ENCODE measurements at regions not wholly inside any gene's neighbourhood (a gene's known extent, or its start where the extent isn't known, plus 50 kb on each side); places are given as distances from the start of the nearest gene placed in this dataset.

DNA sequence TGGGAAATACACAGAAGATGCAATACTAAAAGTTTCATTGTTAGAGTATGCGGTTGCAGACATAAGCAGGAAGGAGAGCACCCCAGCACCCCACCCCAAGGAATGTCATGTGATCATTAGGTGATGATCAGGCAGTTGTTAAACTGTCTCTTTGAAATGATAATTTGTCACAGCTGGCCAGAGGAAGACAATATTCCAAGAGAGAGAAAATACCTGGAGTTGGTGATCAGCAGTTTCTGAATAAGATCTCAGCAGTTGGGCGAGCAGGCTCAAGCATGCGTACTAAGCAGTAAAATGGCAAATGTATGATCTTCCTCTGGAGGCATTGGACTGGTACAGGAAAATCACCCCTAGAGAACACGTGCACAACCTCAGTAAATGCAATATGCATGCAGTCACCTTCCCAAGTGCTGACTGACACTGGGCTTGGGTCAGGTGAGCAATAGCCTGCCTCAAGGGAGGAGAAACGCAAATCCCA is 250.1 kb upstream of the MBL2 start:
- CTCF ChIA-PET: no interaction called here
- H3K4me2 ChIP-seq: no peak overlapping the region

DNA sequence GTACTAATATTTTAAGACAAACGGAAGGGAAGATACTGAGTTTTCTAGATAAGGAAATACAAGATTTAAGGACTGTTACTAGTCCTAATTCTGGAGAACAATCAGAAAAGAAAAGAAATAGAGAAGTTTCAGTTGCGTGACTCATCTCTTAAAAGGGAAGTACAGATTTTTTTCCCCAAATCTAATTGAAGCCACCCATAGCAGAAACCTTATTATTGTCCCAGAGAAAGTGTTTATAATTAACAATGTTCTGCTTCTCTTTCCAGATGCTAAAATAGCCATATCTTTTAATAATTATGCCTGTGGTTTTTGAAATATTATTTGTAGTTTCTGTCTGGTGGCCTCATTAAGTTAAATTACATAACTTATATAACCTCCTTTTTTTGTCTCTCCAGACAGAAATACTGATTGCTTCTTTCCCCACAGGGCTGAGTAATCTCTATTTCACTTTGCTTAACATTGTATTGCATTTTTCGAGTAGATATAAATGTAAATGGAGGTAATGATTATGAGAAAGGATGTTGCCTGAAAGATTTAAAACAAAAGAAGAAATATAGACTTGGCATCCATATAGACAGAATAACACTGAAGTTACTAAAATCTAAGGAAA is 240.7 kb upstream of the MBL2 start:
- DNase-seq (ENCODE audit: low read depth in 1 of 2, low spot score in 1 of 2) (no peak), ATAC-seq (no peak), FAIRE-seq (no peak)
- Histone ChIP-seq H3K4me3 (no peak overlapping the region), H3K27ac (no peak overlapping the region), H3K9me3 (no peaks in the 10 kb centered on the region), H3K4me1 (no peaks in the 10 kb centered on the region), H3K4me2 (no peak overlapping the region)
- 22% methylated on average over 3 of the region's 3 CpGs for WGBS (ENCODE audit: missing lambda C conversion rate)
- CTCF ChIA-PET: interaction anchor here (1.9 kb wide), 1 partner anchor 11 kb away, joined by 4 read pairs; no protein-coding TSS in a partner anchor
- TF ChIP-seq, protein P1, sequence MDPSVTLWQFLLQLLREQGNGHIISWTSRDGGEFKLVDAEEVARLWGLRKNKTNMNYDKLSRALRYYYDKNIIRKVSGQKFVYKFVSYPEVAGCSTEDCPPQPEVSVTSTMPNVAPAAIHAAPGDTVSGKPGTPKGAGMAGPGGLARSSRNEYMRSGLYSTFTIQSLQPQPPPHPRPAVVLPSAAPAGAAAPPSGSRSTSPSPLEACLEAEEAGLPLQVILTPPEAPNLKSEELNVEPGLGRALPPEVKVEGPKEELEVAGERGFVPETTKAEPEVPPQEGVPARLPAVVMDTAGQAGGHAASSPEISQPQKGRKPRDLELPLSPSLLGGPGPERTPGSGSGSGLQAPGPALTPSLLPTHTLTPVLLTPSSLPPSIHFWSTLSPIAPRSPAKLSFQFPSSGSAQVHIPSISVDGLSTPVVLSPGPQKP (IDR thresholded peaks at IDR 0.05; ENCODE audit: low read depth, low read length): no peak
- TF ChIP-seq CBX8 (IDR thresholded peaks at IDR 0.05) (no peak), PHF8 (IDR thresholded peaks at IDR 0.05; ENCODE audit: borderline replicate concordance, low read depth) (no peak), GATA3 (IDR thresholded peaks at IDR 0.05; ENCODE audit: borderline replicate concordance) (no peak), CBX2 (IDR thresholded peaks at IDR 0.05; ENCODE audit: borderline replicate concordance, low read depth) (no peak), ZFP36 (IDR thresholded peaks at IDR 0.05; ENCODE audit: borderline replicate concordance, partially characterized antibody) (no peak), POLR2AphosphoS2 (conservative IDR thresholded peaks at IDR 0.05; ENCODE audit: low read length) (no peak)
- TF ChIP-seq, protein P2, sequence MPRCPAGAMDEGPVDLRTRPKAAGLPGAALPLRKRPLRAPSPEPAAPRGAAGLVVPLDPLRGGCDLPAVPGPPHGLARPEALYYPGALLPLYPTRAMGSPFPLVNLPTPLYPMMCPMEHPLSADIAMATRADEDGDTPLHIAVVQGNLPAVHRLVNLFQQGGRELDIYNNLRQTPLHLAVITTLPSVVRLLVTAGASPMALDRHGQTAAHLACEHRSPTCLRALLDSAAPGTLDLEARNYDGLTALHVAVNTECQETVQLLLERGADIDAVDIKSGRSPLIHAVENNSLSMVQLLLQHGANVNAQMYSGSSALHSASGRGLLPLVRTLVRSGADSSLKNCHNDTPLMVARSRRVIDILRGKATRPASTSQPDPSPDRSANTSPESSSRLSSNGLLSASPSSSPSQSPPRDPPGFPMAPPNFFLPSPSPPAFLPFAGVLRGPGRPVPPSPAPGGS (IDR thresholded peaks at IDR 0.05): no peak
- TF ChIP-seq, protein P3, sequence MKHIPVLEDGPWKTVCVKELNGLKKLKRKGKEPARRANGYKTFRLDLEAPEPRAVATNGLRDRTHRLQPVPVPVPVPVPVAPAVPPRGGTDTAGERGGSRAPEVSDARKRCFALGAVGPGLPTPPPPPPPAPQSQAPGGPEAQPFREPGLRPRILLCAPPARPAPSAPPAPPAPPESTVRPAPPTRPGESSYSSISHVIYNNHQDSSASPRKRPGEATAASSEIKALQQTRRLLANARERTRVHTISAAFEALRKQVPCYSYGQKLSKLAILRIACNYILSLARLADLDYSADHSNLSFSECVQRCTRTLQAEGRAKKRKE (CRISPR knock-in tag; IDR thresholded peaks at IDR 0.05; ENCODE audit: low read depth): no peak
- TF ChIP-seq, protein P4, sequence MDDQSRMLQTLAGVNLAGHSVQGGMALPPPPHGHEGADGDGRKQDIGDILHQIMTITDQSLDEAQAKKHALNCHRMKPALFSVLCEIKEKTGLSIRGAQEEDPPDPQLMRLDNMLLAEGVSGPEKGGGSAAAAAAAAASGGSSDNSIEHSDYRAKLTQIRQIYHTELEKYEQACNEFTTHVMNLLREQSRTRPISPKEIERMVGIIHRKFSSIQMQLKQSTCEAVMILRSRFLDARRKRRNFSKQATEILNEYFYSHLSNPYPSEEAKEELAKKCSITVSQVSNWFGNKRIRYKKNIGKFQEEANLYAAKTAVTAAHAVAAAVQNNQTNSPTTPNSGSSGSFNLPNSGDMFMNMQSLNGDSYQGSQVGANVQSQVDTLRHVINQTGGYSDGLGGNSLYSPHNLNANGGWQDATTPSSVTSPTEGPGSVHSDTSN (IDR thresholded peaks at IDR 0.05): no peak
- POLR2A ChIA-PET: no interaction called here

More for the DNA sequence above, 250.1 kb upstream of the MBL2 start:
- no peak for TF ChIP-seq SMC3 (IDR thresholded peaks at IDR 0.05)
- no peak for TF ChIP-seq NFE2L2 (conservative IDR thresholded peaks at IDR 0.05; ENCODE audit: low read length)
- TF ChIP-seq RCOR1 (IDR thresholded peaks at IDR 0.05; ENCODE audit: low read depth, low read length): no peak
- no peak for TF ChIP-seq CBX2 (IDR thresholded peaks at IDR 0.05; ENCODE audit: borderline replicate concordance, low read depth)
- no peak for TF ChIP-seq HEYL (CRISPR knock-in tag; IDR thresholded peaks at IDR 0.05)
- no peak for TF ChIP-seq MYC (IDR thresholded peaks at IDR 0.05; ENCODE audit: borderline replicate concordance, low read length)
- no peak for TF ChIP-seq ZSCAN20 (CRISPR knock-in tag; IDR thresholded peaks at IDR 0.05)
- ATAC-seq: no peak
- POLR2A ChIA-PET: no interaction called here
- Histone ChIP-seq H3K4me3 (no peak overlapping the region), H3K4me1 (no peaks in the 10 kb centered on the region), H3K9me3 (no peaks in the 10 kb centered on the region), H3K27ac (no peak overlapping the region)
- WGBS (ENCODE audit: missing lambda C conversion rate): 31% methylated on average over 5 of the region's 5 CpGs
- no peak for DNase-seq (ENCODE audit: low read depth in 1 of 2, low spot score in 1 of 2)
- no peak for FAIRE-seq

DNA sequence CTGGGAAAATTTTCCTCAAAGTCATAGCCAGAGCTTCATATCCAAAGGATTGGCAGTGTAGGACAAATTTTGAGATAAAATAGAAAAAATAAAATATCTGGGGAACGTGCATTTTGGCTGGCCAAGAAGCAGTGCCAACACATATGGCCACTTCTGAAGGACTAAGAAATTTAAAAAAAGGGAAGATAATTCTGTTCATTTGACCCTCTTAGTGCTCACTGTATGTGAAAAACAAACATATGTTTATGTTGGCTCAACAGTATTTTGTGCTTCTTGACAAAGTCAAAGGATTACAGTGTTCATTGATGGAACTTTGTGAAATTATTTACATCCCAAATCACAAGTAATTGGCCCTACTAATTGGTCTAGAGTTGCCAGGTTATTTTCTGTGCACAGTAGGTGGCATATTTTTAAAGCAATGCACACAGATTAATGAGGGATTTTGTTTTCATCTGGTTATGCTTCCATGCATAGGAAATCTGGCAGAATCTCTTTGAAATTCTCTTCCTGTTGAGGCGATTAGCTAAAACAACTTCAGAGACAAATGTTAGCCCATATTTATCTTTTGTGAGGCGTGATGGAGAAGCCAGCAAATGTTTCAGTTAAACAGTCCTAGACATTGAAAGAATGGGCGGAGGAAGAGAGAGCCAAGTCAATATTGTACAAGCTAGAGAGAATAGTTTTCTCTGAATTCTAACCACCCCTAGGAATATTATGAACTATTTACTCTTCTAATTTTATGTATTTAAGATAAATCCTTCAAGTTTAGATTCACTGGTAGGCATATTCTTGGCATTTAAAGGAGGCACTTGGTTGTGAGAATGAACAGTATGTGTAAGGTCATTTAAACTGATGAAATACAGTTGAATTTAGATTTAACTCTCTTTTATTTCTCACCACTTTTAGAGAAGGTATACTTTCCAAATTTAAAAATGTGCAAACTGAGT is 237.7 kb upstream of the MBL2 start:
- FAIRE-seq (no peak), ATAC-seq (no peak), DNase-seq (ENCODE audit: low read depth in 1 of 2, low spot score in 1 of 2) (no peak)
- ChIA-PET CTCF (no interaction called here), POLR2A (no interaction called here)
- no peak for TF ChIP-seq ZNF302 (CRISPR knock-in tag; IDR thresholded peaks at IDR 0.05)
- TF ChIP-seq, protein P4 (IDR thresholded peaks at IDR 0.05): no peak
- TF ChIP-seq, protein P5, sequence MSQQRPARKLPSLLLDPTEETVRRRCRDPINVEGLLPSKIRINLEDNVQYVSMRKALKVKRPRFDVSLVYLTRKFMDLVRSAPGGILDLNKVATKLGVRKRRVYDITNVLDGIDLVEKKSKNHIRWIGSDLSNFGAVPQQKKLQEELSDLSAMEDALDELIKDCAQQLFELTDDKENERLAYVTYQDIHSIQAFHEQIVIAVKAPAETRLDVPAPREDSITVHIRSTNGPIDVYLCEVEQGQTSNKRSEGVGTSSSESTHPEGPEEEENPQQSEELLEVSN (IDR thresholded peaks at IDR 0.05; ENCODE audit: borderline replicate concordance, low read depth): no peak
- WGBS (ENCODE audit: missing lambda C conversion rate): 16% methylated on average over 4 of the region's 4 CpGs
- Histone ChIP-seq H3K4me1 (no peaks in the 10 kb centered on the region), H3K4me3 (no peak overlapping the region), H3K9me3 (no peaks in the 10 kb centered on the region), H3K27ac (no peak overlapping the region), H3K4me2 (no peak overlapping the region)

Measured in A549 (cell line).